ENCODE measurements at regions not wholly inside any gene's neighbourhood (a gene's known extent, or its start where the extent isn't known, plus 50 kb on each side); places are given as distances from the start of the nearest gene placed in this dataset.
"Not testable (repeated sequence)": the region's sequence is repeated elsewhere in the genome, so short reads cannot be mapped to it uniquely, and the experiment has no call there.

- DNase-seq (ENCODE audit: low read depth in 2 of 3, low spot score in 2 of 3), result no peak
Measured at GRCh38 chr11:122405547-122406341, 249.8 kb upstream of the UBASH3B start.

- DNase-seq (ENCODE audit: low read depth in 2 of 3, low spot score in 2 of 3), result no peak
Measured at GRCh38 chr11:122404571-122404970, 251.0 kb upstream of the UBASH3B start.

GRCh38 chr11:122401581-122401980 is 253.9 kb upstream of the UBASH3B start:
- DNase-seq (ENCODE audit: low read depth in 2 of 3, low spot score in 2 of 3), result not testable (repeated sequence)

- DNase-seq (ENCODE audit: low read depth in 2 of 3, low spot score in 2 of 3), result no peak
Measured at GRCh38 chr11:122399375-122399774, 256.1 kb upstream of the UBASH3B start.

GRCh38 chr11:122398851-122399250 is 256.7 kb upstream of the UBASH3B start:
- no peak for DNase-seq (ENCODE audit: low read depth in 2 of 3, low spot score in 2 of 3)

- no peak for DNase-seq (ENCODE audit: low read depth in 2 of 3, low spot score in 2 of 3)
Measured at GRCh38 chr11:122398167-122398566, 257.4 kb upstream of the UBASH3B start.

- DNase-seq (ENCODE audit: low read depth in 2 of 3, low spot score in 2 of 3), result no peak
Measured at GRCh38 chr11:122395282-122395681, 260.2 kb upstream of the UBASH3B start.

GRCh38 chr11:122394313-122394712 is 261.2 kb upstream of the UBASH3B start:
- DNase-seq (ENCODE audit: low read depth in 2 of 3, low spot score in 2 of 3), result no peak

- DNase-seq (ENCODE audit: low read depth in 2 of 3, low spot score in 2 of 3), result peak in 2 of 3 donors; percentile 0 to 12
Measured at GRCh38 chr11:122393209-122393860, 262.2 kb upstream of the UBASH3B start.

GRCh38 chr11:122392508-122392907 is 263.0 kb upstream of the UBASH3B start:
- no peak for DNase-seq (ENCODE audit: low read depth in 2 of 3, low spot score in 2 of 3)

- DNase-seq (ENCODE audit: low read depth in 2 of 3, low spot score in 2 of 3), result no peak
Measured at GRCh38 chr11:122391049-122391448, 264.5 kb upstream of the UBASH3B start.

- no peak for DNase-seq (ENCODE audit: low read depth in 2 of 3, low spot score in 2 of 3)
Measured at GRCh38 chr11:122383186-122383585, 267.2 kb upstream of the BLID start.

- DNase-seq (ENCODE audit: low read depth in 2 of 3, low spot score in 2 of 3), result no peak
Measured at GRCh38 chr11:122375687-122376399, 259.8 kb upstream of the BLID start.

- no peak for DNase-seq (ENCODE audit: low read depth in 2 of 3, low spot score in 2 of 3)
Measured at GRCh38 chr11:122368796-122369195, 252.8 kb upstream of the BLID start.

GRCh38 chr11:122367809-122368231 is 251.8 kb upstream of the BLID start:
- no peak for DNase-seq (ENCODE audit: low read depth in 2 of 3, low spot score in 2 of 3)

GRCh38 chr11:122365610-122366360 is 249.8 kb upstream of the BLID start:
- DNase-seq (ENCODE audit: low read depth in 2 of 3, low spot score in 2 of 3), result no peak

GRCh38 chr11:122363296-122363695 is 247.3 kb upstream of the BLID start:
- no peak for DNase-seq (ENCODE audit: low read depth in 2 of 3, low spot score in 2 of 3)

GRCh38 chr11:122362381-122362780 is 246.4 kb upstream of the BLID start:
- DNase-seq (ENCODE audit: low read depth in 2 of 3, low spot score in 2 of 3), result no peak

GRCh38 chr11:122360875-122361274 is 244.9 kb upstream of the BLID start:
- no peak for DNase-seq (ENCODE audit: low read depth in 2 of 3, low spot score in 2 of 3)

GRCh38 chr11:122359081-122359571 is 243.1 kb upstream of the BLID start:
- DNase-seq (ENCODE audit: low read depth in 2 of 3, low spot score in 2 of 3), result no peak

- DNase-seq (ENCODE audit: low read depth in 2 of 3, low spot score in 2 of 3), result no peak
Measured at GRCh38 chr11:122358292-122358691, 242.3 kb upstream of the BLID start.

Data from hematopoietic multipotent progenitor cell (in vitro differentiated cells).